ENCODE measurements at regions not wholly inside any gene's neighbourhood (a gene's known extent, or its start where the extent isn't known, plus 50 kb on each side); places are given as distances from the start of the nearest gene placed in this dataset.
"Not testable (repeated sequence)": the region's sequence is repeated elsewhere in the genome, so short reads cannot be mapped to it uniquely, and the experiment has no call there.

GRCh38 chr10:47593129-47593528, 69.7 kb upstream of the AGAP9 start:
- H3K27me3 ChIP-seq; H3K27ac ChIP-seq; H3K4me3 ChIP-seq; H3K36me3 ChIP-seq; H3K9me3 ChIP-seq (replicated peaks); DNase-seq; H3K4me1 ChIP-seq: not testable (repeated sequence)

GRCh38 chr10:47590956-47591355, 67.5 kb upstream of the AGAP9 start:
- H3K36me3 ChIP-seq; DNase-seq; H3K4me1 ChIP-seq; H3K27ac ChIP-seq; H3K27me3 ChIP-seq; H3K9me3 ChIP-seq (replicated peaks); H3K4me3 ChIP-seq: not testable (repeated sequence)

GRCh38 chr10:47590534-47590933, 67.1 kb upstream of the AGAP9 start:
- not testable (repeated sequence) for H3K27me3 ChIP-seq; H3K27ac ChIP-seq; DNase-seq; H3K4me3 ChIP-seq; H3K36me3 ChIP-seq; H3K9me3 ChIP-seq (replicated peaks); H3K4me1 ChIP-seq

- DNase-seq, H3K36me3 ChIP-seq, H3K27me3 ChIP-seq: not testable (repeated sequence)
These were observed 58.6 kb upstream of the AGAP9 start for GRCh38 chr10:47582051-47582450.

GRCh38 chr10:47580063-47580462, 56.6 kb upstream of the AGAP9 start:
- not testable (repeated sequence) for H3K9me3 ChIP-seq (replicated peaks); H3K4me1 ChIP-seq; H3K27ac ChIP-seq; DNase-seq; H3K27me3 ChIP-seq; H3K36me3 ChIP-seq; H3K4me3 ChIP-seq

More at GRCh38 chr10:47582051-47582450, 58.6 kb upstream of the AGAP9 start:
- not testable (repeated sequence) for H3K4me3 ChIP-seq; H3K27ac ChIP-seq; H3K4me1 ChIP-seq; H3K9me3 ChIP-seq (replicated peaks)

- not testable (repeated sequence) for H3K27ac ChIP-seq; H3K36me3 ChIP-seq; H3K4me1 ChIP-seq; DNase-seq; H3K27me3 ChIP-seq; H3K9me3 ChIP-seq (replicated peaks); H3K4me3 ChIP-seq
These were observed 55.1 kb upstream of the AGAP9 start for GRCh38 chr10:47578547-47578946.

All from SJCRH30 (cell line).